ENCODE measurements at regions not wholly inside any gene's neighbourhood (a gene's known extent, or its start where the extent isn't known, plus 50 kb on each side); places are given as distances from the start of the nearest gene placed in this dataset.
"Not testable (repeated sequence)": the region's sequence is repeated elsewhere in the genome, so short reads cannot be mapped to it uniquely, and the experiment has no call there.

DNA sequence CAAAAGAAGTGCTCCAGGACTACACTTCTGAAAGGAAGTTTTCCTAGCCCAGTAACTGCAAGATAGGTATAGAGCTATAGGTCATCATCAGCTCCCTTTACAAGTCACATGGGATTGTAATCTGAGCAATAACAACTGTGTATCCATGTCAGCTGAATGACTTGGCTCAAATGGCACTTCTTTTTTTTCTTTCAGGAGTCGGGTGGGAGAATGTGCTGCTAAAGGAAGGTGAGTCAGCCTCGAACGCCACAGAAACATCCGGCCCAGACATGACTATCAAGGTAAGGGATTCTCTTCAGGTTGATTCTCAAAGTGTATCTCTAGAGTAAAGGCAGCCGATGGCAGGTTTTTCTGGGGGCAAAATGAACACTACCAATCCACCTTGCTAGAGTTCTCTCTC is 192.2 kb downstream of the C9orf152 start:
- no peak for DNase-seq (ENCODE audit: low spot score)

DNA sequence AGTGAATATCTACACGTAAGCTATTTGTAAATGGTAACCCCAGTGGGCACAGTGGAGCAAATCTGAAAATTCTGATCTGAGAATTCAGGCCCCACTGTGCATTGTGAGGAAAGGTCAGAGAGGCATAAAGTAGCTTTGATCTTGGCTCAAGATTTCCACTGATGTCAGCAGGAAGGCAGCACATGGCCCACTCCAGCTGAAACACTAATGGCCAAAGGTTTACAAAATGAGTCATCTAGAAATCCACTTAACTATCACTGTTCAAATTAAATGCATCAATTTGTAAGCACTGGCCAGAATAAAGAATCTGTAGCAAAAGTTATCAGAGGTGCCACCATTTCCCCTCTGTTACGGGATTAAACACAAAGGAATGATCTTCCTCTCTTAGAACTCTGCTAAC is 191.6 kb downstream of the C9orf152 start:
- no peak for DNase-seq (ENCODE audit: low spot score)

DNA sequence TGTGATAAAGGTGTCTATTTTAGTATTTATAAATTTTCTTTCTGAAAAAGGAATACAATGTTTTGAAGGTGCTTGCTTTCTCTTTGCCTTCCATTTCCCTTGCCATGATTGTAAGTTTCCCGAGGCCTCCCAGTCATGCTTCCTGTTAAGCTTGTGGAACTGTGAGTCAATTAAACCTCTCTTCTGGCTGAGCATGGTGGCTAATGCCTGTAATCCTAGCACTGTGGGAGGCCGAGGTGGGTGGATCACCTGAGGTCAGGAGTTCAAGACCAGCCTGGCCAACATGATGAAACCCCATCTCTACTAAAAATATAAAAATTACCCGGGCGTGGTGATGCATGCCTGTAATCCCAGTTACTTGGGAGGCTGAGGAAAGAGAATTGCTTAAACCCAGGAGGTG is 187.7 kb downstream of the C9orf152 start:
- not testable (repeated sequence) for DNase-seq (ENCODE audit: low spot score)

DNA sequence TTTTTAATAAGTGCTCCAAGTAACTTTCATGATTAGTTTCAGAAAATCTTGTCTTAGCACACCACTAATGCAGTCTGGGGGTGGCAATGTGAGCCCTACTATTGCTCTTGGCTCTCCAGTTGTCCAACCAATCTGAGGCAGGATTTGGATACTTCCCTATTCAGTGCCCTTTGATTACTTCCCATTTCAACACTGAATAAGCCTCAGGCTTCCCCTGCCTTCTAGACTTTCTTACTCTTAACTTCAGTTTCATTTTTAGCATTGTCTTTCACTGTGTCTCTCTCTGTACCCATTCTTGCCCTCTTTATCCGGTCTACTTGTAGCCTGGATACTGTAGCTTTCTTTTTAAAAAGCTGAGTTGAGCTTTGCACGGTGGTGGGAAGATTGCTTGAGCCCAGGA is 186.1 kb downstream of the C9orf152 start:
- DNase-seq (ENCODE audit: low spot score), result no peak

DNA sequence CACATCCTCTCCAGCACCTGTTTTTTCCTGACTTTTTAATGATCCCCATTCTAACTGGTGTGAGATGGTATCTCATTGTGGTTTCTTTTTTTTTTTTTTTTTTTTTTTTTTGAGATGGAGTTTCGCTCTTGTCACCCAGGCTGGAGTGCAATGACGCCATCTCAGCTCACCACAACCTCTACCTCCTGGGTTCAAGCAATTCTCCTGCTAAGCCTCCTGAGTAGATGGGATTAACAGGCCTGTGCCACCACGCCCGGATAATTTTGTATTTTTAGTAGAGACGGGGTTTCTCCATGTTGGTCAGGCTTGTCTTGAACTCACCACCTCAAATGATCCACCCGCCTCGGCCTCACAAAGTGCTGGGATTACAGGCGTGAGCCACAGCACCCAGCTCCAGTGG is 184.7 kb downstream of the C9orf152 start:
- not testable (repeated sequence) for DNase-seq (ENCODE audit: low spot score)

DNA sequence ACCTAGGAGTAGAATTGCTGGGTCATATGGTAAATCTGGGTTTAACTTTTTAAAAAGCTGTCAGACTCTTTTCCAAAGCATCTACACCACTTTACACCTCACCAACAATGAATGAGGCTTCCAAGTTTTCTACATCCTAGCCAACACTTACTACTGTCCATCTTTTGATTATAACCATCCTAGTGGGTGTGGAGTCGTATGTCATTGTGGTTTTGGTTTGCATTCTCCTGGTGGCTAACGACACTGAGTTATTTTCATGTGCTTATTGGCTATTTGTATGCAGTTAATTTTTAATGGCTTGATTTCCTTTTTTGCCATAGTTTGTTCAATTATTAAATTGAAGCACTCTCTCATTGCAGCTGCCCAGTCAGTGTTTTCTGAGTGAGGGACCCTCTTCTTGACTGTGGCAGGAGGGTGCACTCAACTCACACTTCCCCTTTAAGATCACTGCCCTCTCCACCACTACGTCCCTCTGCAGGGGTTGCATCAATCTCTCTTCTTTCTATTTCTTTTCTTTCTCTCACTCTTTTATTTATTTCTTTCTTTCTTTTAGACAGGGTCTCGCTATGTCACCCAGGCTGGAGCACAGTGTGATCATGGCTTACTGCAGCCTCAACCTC is 182.3 kb downstream of the C9orf152 start:
- no peak for DNase-seq (ENCODE audit: low spot score)

DNA sequence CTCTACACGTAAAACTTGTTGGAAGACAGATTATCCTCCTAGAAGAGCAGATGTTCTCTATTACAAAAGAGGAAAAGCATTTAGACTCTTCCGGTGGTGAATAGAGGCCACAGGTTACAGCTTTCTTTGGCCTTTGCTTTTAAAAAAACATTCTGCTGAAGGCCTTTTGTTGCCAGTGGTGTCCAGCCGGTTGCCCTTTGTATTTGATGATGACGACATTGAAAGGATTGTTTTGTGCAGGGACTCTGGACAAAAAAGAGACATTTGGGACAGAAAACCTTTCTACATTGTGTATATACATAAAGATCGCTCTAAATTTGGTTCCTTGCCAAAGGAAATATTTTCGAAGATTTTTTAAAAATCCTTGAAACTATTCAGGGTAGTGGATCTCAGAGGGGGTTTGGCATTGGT is 180.3 kb downstream of the C9orf152 start:
- no peak for DNase-seq (ENCODE audit: low spot score)

DNA sequence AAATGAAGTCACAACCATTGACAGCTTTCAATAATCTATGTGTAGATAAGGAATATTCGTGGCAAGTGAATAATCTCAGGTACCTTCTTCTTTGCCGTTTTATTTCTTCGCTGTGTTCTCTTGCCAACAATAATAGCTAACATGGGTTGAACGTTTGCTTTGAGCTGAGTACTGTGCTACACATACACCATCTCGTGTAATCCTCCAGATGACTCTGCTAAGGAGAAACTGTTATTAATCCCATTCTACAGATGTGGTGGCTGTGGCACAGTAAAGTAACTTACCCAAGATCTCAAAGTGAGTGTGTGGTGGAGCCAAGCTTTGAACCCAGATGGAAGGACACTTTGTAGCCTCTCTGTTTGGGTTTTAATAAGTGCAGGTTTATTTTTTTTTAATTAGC is 179.7 kb downstream of the C9orf152 start:
- no peak for DNase-seq (ENCODE audit: low spot score)

DNA sequence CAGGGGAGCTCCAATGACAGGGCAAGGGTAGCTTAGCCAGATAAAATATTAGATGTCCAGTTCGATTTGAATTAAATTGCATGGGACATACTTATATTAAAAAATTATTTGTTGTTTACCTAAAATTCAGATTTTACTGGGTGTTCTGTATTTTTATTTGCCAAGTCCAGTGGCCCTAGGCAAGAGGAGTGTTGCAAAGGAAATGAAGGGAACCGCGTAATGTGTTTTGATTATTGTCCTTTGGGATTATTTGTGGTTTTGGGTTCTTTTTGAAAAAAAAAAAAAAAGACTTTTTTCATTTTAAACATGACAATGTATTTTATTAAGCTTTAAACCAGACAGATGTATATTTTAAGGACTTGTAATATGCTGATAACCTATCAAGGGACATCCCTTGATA is 179.3 kb downstream of the C9orf152 start:
- DNase-seq (ENCODE audit: low spot score), result no peak

DNA sequence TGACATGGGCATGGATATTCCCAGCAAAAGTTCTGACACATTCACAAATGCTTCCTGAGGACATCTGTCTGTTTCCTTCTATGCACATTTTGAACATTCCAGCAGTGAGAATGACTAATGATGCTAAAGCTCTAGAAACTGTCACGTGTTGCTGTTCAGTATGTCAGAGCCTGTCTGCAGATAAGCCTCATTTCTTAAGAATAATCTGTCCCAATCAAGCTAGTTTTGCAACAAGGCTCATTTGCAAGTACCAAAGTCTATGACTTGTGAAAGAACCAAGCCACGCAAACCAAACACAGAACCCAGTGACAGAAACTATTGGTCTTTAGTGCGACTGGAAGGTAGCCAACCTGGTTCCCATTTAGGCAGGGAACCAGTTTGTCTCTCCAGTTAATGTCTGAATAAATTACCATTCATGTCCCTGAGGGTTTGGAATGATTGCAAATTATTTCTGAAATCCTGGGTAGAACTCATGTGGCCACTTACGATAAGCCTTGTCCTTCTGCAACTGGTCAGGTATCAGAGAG is 178.5 kb downstream of the C9orf152 start:
- no peak for DNase-seq (ENCODE audit: low spot score)

DNA sequence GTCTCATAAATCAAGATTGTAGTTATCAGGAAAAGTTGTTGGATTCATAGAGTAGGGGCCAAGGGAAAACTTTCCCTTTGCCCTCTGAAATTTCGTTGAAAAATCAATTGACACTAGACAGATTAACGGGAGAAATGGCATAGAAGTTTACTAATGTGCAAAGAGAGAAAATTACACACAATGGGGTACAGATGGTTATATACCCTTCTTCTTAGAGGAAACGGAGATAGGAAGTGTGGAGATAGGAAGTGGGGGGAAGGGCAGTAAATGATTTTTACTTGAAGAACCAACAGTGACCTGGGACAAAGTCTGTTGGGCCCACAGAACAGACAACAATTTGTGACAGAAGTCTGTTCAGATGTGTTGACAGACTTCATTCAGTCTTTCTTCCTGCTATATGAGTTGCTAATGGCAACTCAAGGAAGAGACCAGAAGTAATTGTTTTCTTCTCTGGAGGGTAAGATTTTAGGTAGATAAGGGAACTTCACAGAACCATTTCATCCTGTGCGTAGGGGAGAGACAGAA is 177.9 kb downstream of the C9orf152 start:
- DNase-seq (ENCODE audit: low spot score), result no peak

DNA sequence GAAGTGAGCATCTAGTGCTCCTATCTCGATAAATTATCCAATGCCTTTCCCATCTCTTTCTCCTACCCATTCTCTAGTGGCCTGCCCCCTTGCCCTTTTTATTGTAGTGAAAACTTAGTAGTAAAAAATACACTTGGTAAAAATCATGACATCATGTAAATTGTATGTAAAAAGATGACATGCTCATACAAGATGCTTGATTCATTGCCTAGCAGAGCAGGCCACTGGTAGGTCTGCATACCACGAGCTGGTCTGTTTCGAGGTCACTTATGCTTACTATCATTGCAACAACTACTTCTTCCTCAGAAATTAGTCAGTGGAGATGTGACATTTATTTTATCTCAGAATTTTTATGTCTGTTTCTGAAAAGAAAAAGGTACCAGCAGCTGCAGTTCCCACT is 177.3 kb downstream of the C9orf152 start:
- DNase-seq (ENCODE audit: low spot score), result no peak

DNA sequence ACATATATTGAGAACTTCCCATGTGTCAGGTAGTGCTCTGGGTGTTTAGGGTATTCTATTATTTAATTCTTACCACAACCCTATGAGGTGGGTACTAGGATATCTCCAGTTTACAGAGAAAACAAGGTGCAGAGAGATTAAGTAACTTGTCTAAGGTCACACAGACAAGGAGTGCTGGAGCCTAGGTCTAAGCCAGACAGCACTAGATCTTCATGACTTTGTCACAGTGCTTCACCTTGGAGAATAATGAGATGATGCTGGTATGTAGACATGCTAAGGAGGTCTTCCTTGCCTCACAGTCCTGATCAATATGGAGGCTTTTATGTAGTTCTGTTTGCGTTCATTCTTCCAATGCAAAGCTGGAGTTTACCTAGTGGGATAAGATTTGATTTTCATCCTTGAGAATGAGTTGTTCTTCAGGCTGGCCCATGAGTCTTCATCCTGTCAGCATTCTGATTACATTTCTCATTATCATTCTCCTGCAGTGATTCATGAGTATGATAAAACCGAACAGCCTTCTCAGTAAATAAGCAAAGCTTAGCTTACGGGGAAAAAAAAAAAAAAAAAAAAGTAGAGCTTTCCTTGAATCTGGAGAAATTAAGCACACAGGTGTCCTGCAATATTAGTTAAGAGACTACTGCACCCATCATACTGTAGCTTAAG is 176.3 kb downstream of the C9orf152 start:
- no peak for DNase-seq (ENCODE audit: low spot score)

DNA sequence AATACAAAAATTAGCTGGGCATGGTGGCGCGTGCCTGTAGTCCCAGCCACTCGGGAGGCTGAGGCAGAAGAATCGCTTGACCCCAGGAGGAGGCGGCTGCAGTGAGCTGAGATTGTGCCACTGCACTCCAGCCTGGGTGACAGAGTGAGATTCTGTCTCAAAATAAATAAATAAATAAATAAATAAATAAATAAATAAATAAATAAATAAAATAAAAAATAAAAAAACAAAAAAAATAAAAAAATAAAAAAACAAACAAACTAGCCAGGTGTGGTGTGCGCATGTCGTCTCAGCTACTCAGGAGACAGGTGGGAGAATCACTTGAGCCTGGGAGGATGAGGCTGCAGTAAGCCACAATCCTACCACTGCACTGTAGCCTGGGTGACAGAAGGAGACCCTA is 175.4 kb downstream of the C9orf152 start:
- not testable (repeated sequence) for DNase-seq (ENCODE audit: low spot score)

DNA sequence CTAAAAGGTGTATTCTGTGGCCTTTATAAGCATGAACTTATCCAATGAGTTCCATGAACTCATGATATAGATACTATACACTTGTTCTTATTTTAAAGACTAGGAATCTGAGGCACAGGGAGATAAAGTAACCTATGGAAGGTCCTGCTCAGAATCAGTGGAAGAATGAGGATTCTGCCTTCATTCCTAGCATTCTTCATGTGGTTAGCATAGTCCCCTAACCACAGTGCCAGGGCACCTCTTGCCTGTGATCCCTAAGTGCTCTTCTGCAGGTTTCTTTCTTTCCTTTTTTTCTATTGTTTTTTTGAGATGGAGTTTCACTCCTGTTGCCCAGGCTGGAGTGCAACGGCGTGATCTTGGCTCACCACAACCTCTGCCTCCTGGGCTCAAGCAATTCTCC is 174.1 kb downstream of the C9orf152 start:
- no peak for DNase-seq (ENCODE audit: low spot score)

DNA sequence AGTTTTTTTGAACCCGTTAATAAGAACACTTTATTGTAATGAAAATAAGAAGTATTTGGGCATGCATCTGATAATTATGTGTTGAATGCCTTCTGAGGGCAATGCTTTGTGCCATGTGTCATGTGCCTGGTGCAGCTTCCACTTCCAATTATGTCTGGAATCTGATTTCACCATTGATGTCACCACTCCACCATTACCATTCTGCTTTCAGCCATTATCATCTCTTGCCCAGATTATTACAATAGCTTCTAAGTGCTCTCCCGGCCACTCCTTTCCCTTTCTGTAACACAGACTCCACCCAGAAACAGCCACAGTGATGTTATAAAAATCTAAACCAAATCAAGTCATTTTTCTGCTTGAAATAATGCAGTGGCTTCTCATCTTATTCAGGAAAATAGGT is 171.7 kb downstream of the C9orf152 start:
- DNase-seq (ENCODE audit: low spot score), result no peak

DNA sequence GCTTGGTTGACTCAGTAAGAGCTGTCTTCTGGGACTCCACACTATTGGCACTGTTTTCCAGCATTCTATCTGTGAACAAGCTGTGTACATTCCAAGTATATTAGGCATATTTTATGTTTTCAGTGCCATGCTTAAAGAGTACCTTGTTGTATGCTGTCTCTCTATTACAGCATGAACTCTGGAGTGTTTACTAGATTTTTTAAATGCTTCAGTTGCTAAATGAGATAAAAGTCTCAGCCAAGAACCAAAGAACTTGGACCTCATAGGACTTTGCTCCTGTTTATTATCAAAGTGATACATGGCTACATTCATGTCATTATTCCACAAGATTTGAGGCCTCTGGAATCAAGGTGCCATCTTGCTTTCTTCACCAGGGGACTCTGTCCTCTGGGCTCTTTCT is 167.2 kb downstream of the C9orf152 start:
- DNase-seq (ENCODE audit: low spot score), result no peak

DNA sequence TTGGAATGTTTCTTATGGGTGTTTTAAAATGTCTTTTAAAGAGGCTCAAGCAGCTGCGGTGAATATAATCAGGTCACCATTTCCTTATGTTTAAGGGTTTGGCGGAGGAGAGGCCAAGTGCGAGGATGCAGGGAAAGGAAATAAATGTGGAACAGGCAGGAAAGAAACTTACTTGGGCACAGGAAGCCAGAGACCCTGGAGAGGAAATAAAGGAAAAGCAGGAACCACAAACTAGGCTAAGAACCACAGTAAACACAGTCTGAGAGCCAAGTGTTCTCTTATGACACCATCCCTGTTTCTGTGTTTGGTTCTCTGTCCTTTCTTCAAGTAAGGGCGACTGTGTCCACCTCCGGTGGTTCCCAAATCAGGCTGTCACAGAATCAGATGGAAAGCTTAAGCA is 166.5 kb downstream of the C9orf152 start:
- DNase-seq (ENCODE audit: low spot score), result no peak

DNA sequence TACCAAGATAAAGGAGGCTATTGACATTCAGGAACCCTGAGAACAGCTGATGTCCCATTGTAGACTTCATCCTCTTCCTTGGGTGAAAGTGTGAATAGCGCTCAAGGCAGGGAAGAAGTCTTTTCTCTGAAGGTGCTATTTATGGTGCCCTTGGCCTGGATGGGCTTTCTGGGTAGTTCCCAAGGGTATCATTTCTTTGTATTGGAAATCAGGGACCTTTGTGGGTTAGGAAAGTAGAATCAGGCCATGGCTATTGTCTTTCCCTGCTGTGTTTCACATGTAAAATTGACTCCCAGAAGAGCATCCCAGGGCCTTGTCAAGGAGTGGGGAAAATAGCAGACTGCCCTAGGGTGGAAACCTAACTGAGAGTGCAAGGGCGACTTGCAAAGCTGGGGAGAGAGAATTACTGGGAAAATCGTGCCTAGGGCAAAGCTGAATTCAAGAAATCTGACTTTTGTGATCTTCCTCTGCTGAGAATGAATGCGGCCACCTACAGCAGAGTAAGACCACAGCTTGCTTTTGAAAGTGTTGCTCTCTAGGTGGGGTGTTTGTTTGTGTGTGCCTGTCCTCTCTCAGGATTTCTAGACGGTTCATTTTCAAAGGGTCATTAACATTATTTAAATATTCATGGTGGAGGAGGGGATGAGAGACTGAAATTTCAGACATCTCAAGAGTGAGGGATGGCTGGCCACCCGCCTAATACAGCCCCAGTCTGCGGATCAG is 160.6 kb downstream of the C9orf152 start:
- no peak for DNase-seq (ENCODE audit: low spot score)

DNA sequence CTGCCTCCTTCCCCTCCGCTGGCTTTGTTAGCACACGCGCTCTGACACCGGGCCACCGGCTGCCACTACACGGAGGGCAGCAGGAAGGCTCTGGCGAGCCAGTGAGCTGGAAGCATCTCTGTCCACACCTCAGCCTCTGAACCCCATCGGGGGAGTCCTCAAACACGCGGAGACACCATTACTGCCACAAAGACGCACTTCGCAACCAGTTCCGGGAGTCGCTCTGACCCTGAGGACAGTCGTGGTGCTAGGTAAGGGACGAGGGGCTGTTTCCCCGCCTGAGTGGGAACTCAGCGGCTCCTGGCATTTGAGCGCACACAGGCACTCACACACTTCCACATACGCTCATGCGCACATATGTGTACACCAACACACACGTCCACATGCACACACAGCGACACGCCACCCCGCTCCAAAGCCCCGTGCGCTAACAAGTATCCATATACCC is 160.0 kb downstream of the C9orf152 start:
- no peak for DNase-seq (ENCODE audit: low spot score)

DNA sequence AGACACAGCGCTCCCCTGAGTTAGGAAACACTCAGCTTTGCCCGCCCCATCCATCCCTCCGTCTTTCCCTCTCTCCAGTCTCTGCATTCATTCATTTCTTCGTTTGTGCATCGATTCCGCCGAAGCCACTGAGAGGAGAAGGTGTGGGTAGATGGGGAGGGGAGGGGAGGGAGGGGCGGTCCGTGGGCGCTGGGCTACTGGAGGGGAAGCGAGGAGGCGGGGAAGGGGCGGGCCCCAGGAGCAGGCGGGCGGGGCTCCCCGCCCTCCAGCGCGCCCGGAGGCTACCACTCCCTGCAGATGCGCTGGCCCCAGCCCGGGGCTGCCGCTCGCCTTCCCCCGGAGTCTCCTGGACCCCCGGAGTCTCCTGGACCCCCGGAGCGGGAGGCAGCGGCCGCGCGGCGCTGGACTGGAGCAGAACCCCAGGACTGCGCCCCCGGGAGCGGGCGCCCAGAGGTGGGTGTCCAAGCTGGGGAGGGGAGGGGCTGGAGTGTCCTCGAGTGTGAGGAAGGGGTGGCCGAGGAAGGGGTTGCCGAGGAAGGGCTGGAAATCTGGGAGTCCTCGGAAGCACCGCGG is 159.5 kb downstream of the C9orf152 start:
- peak; percentile 94 for DNase-seq (ENCODE audit: low spot score)
